Epithelial cell of esophagus (primary cell): ENCODE measurements at regions not wholly inside any gene's neighbourhood (a gene's known extent, or its start where the extent isn't known, plus 50 kb on each side); places are given as distances from the start of the nearest gene placed in this dataset.

Experiments used
- DNase-seq: peaks from one replicate; pipeline ENCODE4 v3.0.0; 2010; ENCODE audit warnings: low read depth
- H3K4me3 ChIP-seq: 2 replicates; pipeline ENCODE4 v1.5.1; 2011; ENCODE audit warnings: mild to moderate bottlenecking, low read length, control low read depth
- TF ChIP-seq, protein P1 (sequence below): IDR thresholded peaks from 2 replicates; pipeline ENCODE4 v1.5.1; 2011; ENCODE audit warnings: low read depth, mild to moderate bottlenecking, low read length, control low read depth, inconsistent platforms; ENCODE audit not compliant: insufficient read depth; ENCODE audit errors: missing control alignments

DNA sequence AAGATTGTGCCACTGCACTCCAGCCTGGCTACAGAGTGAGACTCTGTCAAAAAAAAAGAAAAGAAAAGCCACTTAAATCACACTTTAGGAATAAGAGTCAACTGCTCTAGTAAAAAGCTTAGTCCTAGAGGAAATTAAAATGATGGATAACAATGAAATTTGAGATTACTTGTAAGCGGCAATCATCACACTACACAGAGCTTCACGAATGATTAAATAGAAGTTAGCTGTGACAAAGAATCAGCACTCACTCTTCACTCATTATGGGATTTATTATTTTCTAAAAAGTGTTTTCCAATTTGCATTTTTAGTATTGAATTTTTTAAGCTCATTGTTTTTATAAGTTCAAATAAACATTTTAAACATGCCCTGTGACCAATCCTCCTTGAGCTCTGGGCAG lies 718.0 kb downstream of the UTRN start:
- no peak for DNase-seq
- TF ChIP-seq, protein P1, sequence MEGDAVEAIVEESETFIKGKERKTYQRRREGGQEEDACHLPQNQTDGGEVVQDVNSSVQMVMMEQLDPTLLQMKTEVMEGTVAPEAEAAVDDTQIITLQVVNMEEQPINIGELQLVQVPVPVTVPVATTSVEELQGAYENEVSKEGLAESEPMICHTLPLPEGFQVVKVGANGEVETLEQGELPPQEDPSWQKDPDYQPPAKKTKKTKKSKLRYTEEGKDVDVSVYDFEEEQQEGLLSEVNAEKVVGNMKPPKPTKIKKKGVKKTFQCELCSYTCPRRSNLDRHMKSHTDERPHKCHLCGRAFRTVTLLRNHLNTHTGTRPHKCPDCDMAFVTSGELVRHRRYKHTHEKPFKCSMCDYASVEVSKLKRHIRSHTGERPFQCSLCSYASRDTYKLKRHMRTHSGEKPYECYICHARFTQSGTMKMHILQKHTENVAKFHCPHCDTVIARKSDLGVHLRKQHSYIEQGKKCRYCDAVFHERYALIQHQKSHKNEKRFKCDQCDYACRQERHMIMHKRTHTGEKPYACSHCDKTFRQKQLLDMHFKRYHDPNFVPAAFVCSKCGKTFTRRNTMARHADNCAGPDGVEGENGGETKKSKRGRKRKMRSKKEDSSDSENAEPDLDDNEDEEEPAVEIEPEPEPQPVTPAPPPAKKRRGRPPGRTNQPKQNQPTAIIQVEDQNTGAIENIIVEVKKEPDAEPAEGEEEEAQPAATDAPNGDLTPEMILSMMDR, result no peak
- no peak overlapping the region for H3K4me3 ChIP-seq

DNA sequence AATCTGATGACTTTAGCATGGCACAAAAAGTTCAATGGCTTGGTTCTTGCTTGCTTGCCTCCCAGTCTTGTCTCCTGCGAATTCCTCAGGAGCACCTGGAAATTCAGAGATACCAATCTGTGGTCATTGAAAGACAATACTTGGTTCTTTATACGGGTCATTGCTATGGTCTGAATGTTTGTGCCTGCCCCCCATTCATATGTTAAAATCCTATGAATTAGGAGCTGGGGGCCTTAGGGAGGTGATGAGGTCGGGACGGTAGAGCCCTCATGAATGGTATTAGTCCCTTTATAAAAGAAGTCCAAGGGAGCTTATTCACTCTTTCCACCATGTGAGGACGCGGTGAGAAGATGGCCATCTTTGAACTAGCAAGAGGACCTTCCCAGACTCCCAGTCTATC lies 721.8 kb downstream of the UTRN start:
- DNase-seq, result no peak
- H3K4me3 ChIP-seq, result no peak overlapping the region
- TF ChIP-seq, protein P1, result no peak

- TF ChIP-seq, protein P1, result no peak
- no peak overlapping the region for H3K4me3 ChIP-seq
- no peak for DNase-seq
Observed at GRCh38 chr6:145008715-145009114, 723.6 kb downstream of the UTRN start.

DNA sequence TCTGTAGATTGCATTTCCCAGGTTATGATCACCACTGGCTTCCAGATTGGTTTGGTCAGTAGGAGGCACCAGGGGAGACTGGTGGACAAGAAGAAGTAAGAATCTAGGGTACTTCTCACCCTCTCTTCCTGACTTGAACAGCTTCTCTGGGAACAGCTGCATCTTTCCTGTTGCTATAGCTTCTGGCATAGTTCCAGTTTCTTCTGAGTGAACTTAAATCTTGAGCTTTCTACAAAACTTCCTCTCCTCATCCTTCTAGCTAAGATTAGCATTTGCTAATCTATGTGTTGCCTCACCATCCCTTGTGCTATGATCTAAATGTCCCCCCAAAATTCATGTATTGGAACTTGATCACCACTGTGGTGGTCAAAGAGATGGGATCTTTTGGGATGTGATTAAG lies 724.6 kb downstream of the UTRN start:
- no peak overlapping the region for H3K4me3 ChIP-seq
- no peak for DNase-seq
- TF ChIP-seq, protein P1, result no peak

- TF ChIP-seq, protein P1, result no peak
- peak; percentile 14 for DNase-seq
- H3K4me3 ChIP-seq, result no peak overlapping the region
Observed at GRCh38 chr6:145012039-145012662, 723.2 kb downstream of the EPM2A start.

DNA sequence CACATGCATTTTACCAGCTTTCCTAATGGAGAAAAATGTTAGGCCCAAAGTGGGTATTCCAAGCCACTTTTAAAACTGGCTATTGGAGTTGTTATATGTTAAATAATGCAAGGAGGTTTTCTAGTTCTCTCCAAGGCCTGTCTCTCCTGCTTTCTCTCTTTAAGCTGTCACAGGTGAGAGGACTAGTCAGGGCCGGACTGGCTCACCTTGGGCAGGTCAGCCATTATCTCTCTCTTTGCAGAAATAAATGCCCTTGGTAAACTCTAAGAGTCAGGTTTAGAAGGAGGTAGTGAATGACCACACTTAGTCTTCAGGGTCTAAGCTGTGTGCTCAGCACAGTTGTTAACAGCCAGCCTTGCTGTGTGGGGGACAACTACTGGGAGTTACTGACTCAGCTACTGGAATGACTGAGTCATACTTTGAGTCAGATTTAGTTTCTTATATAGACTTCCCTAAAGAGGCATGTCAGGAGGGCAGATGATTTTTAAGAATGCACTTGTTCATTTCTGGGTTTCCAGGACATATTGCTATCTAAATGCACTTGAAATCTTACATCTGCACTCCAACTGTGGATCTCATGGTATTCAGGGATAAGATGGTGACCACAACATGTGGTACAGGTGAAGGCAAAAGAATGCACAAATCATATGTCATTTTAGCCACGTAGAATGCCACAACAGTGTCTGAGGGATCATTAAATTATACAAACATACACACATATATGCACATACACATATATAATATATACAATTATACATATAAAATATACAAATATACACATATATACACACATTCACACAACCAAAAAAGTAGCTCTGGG lies 719.4 kb downstream of the EPM2A start:
- H3K4me3 ChIP-seq, result no peak overlapping the region
- TF ChIP-seq, protein P1, result no peak
- peak; percentile 91 for DNase-seq
